WTC11 (cell line): ENCODE measurements at regions not wholly inside any gene's neighbourhood (a gene's known extent, or its start where the extent isn't known, plus 50 kb on each side); places are given as distances from the start of the nearest gene placed in this dataset.

Experiments
- ATAC-seq: fragments of 200-7000 bp; cut with Tn5 transposase; 2 replicates; pipeline ENCODE4 v1.10.0; 2021; ENCODE audit warnings: mild to moderate bottlenecking, moderate library complexity
- CTCF ChIA-PET: fragments of 300-600 bp; sonication (Branson Sonifier 250); formaldehyde crosslinking; loops from one replicate; lab custom pipeline; 2021; ENCODE audit warnings: antibody characterized with exemption; lab: Charles Lee
- POLR2A ChIA-PET: fragments of 350-600 bp; sonication (Branson Sonifier 250); formaldehyde crosslinking; loops from one replicate; lab custom pipeline; 2021; ENCODE audit warnings: antibody characterized with exemption; lab: Charles Lee
- DNase-seq: peaks from one replicate; pipeline ENCODE4 v3.0.0; 2021; ENCODE audit warnings: low spot score
- H3K27ac Mint-ChIP-seq: 2 replicates; pipeline ENCODE4 v1.8.0; 2021; ENCODE audit warnings: mixed read lengths
- H3K27me3 Mint-ChIP-seq: 2 replicates; pipeline ENCODE4 v1.8.0; 2021; ENCODE audit warnings: low read depth, mild to moderate bottlenecking, moderate library complexity, mixed read lengths
- H3K36me3 Mint-ChIP-seq: 2 replicates; pipeline ENCODE4 v1.8.0; 2021; ENCODE audit warnings: mixed read lengths
- H3K4me1 Mint-ChIP-seq: 2 replicates; pipeline ENCODE4 v1.8.0; 2022; ENCODE audit warnings: mixed read lengths
- H3K4me3 Mint-ChIP-seq: 2 replicates; pipeline ENCODE4 v1.8.0; 2021; ENCODE audit warnings: mild to moderate bottlenecking, moderate library complexity, mixed read lengths
- H3K9me3 Mint-ChIP-seq: 2 replicates; pipeline ENCODE4 v1.8.0; 2021; ENCODE audit warnings: mixed read lengths
- ATF3 ChIP-seq: sonication (generic); formaldehyde crosslinking; conservative IDR thresholded peaks from 2 replicates; pipeline ENCODE4 v1.8.1; 2022; ENCODE audit warnings: mild to moderate bottlenecking, missing genetic modification reagents
- EMX1 ChIP-seq: fragments of 250-450 bp; sonication (Bioruptor Pico); IDR thresholded peaks from 2 replicates; pipeline ENCODE4 v1.8.0; 2021; ENCODE audit warnings: mild to moderate bottlenecking
- FOXP4 ChIP-seq: sonication (generic); formaldehyde crosslinking; IDR thresholded peaks from 2 replicates; pipeline ENCODE4 v1.8.0; 2022; ENCODE audit warnings: mild to moderate bottlenecking, missing genetic modification reagents
- GRHL2 ChIP-seq: fragments of 250-450 bp; sonication (Bioruptor Pico); IDR thresholded peaks from 2 replicates; pipeline ENCODE4 v1.8.0; 2022; ENCODE audit warnings: mild to moderate bottlenecking, moderate library complexity; ENCODE audit not compliant: insufficient replicate concordance, severe bottlenecking
- IRF2 ChIP-seq: sonication (generic); formaldehyde crosslinking; IDR thresholded peaks from 2 replicates; pipeline ENCODE4 v1.8.0; 2022; ENCODE audit warnings: low read depth, missing genetic modification reagents, borderline replicate concordance
- JAZF1 ChIP-seq: fragments of 250-450 bp; sonication (Bioruptor Pico); IDR thresholded peaks from 2 replicates; pipeline ENCODE4 v1.9.0; 2021; ENCODE audit warnings: moderate library complexity, mild to moderate bottlenecking, inconsistent platforms
- KAT7 ChIP-seq: sonication (generic); formaldehyde crosslinking; IDR thresholded peaks from 2 replicates; pipeline ENCODE4 v1.8.1; 2023; ENCODE audit warnings: missing genetic modification reagents, mild to moderate bottlenecking, borderline replicate concordance
- NR1H2 ChIP-seq: sonication (generic); formaldehyde crosslinking; IDR thresholded peaks from 2 replicates; pipeline ENCODE4 v1.9.0; 2021; ENCODE audit warnings: mild to moderate bottlenecking, moderate library complexity, missing genetic modification reagents
- SMAD4 ChIP-seq: sonication (generic); formaldehyde crosslinking; IDR thresholded peaks from 2 replicates; pipeline ENCODE4 v1.8.0; 2022; ENCODE audit warnings: mild to moderate bottlenecking, missing genetic modification reagents
- SP1 ChIP-seq: sonication (generic); formaldehyde crosslinking; conservative IDR thresholded peaks from 2 replicates; pipeline ENCODE4 v1.8.1; 2022; ENCODE audit warnings: missing genetic modification reagents
- TEAD1 ChIP-seq: sonication (generic); formaldehyde crosslinking; IDR thresholded peaks from 2 replicates; pipeline ENCODE4 v1.8.0; 2022; ENCODE audit warnings: mild to moderate bottlenecking, missing genetic modification reagents
- TEAD4 ChIP-seq: sonication (generic); formaldehyde crosslinking; IDR thresholded peaks from 2 replicates; pipeline ENCODE4 v1.8.0; 2022; ENCODE audit warnings: mild to moderate bottlenecking, missing genetic modification reagents
- USF1 ChIP-seq: sonication (generic); formaldehyde crosslinking; IDR thresholded peaks from 2 replicates; pipeline ENCODE4 v1.8.0; 2022; ENCODE audit warnings: mild to moderate bottlenecking, missing genetic modification reagents
- ZMAT4 ChIP-seq: fragments of 250-450 bp; sonication (Bioruptor Pico); IDR thresholded peaks from 2 replicates; pipeline ENCODE4 v1.9.0; 2021; ENCODE audit warnings: mild to moderate bottlenecking
- ZNF121 ChIP-seq: sonication (generic); formaldehyde crosslinking; IDR thresholded peaks from 2 replicates; pipeline ENCODE4 v1.8.0; 2023; ENCODE audit warnings: missing genetic modification reagents
- ZNF671 ChIP-seq: fragments of 250-450 bp; sonication (Bioruptor Pico); IDR thresholded peaks from 2 replicates; pipeline ENCODE4 v1.8.0; 2021; ENCODE audit warnings: mild to moderate bottlenecking
- TF ChIP-seq, protein P1 (sequence below): sonication (generic); formaldehyde crosslinking; IDR thresholded peaks from 2 replicates; pipeline ENCODE4 v1.8.1; 2023; ENCODE audit warnings: mild to moderate bottlenecking, missing genetic modification reagents
- TF ChIP-seq, protein P2 (sequence below): sonication (generic); formaldehyde crosslinking; IDR thresholded peaks from 2 replicates; pipeline ENCODE4 v1.8.1; 2023; ENCODE audit warnings: mild to moderate bottlenecking, missing genetic modification reagents, moderate library complexity
- TF ChIP-seq, protein P3 (sequence below): sonication (generic); formaldehyde crosslinking; IDR thresholded peaks from 2 replicates; pipeline ENCODE4 v1.8.1; 2023; ENCODE audit warnings: mild to moderate bottlenecking, missing genetic modification reagents, borderline replicate concordance

DNA sequence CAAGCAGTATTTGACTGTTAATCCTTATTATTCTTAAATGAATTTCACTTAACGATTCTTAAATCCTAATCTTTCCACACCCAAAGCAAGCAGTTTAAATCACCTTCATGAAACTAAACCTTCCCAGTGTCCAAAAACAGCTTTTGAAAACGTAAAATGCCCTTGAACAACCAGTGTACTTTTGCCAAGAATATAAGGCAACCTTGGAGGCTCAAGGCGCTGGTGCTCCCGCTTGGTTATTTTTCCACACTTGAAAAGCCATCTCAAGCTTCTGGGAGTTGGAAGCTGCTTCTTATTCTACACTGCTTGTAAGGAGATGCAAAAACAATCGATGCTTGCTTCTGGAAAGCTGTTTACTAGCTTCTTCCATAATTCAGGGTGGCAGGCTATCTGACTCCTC, 625.7 kb downstream of the HTR1B start:
- ATAC-seq (no peak), DNase-seq (no peak)
- Mint-ChIP-seq H3K36me3 (no peaks in the 10 kb centered on the region), H3K4me3 (no peak overlapping the region), H3K27ac (no peak overlapping the region)
- POLR2A ChIA-PET, result no interaction called here
- TF ChIP-seq TEAD4 (CRISPR knock-in tag), result no peak
- TF ChIP-seq, all 79 proteins: peak for 0
- no peaks in the 10 kb centered on the region for H3K27me3 Mint-ChIP-seq
- peaks cover 12% of the 10 kb centered on the region for H3K4me1 Mint-ChIP-seq
- H3K9me3 Mint-ChIP-seq, result no peaks in the 10 kb centered on the region
- CTCF ChIA-PET, result interaction anchor here (0.7 to 1.5 kb wide), 2 partner anchors 24 to 376 kb away, joined by 3 to 5 read pairs; no protein-coding TSS in a partner anchor

GRCh38 chr6:76835695-76836094, 627.6 kb downstream of the HTR1B start:
- H3K4me3 Mint-ChIP-seq, result no peak overlapping the region
- DNase-seq (no peak), ATAC-seq (no peak)
- H3K27me3 Mint-ChIP-seq, result no peaks in the 10 kb centered on the region
- no peak overlapping the region for H3K27ac Mint-ChIP-seq
- no peaks in the 10 kb centered on the region for H3K36me3 Mint-ChIP-seq
- TF ChIP-seq, protein P1, sequence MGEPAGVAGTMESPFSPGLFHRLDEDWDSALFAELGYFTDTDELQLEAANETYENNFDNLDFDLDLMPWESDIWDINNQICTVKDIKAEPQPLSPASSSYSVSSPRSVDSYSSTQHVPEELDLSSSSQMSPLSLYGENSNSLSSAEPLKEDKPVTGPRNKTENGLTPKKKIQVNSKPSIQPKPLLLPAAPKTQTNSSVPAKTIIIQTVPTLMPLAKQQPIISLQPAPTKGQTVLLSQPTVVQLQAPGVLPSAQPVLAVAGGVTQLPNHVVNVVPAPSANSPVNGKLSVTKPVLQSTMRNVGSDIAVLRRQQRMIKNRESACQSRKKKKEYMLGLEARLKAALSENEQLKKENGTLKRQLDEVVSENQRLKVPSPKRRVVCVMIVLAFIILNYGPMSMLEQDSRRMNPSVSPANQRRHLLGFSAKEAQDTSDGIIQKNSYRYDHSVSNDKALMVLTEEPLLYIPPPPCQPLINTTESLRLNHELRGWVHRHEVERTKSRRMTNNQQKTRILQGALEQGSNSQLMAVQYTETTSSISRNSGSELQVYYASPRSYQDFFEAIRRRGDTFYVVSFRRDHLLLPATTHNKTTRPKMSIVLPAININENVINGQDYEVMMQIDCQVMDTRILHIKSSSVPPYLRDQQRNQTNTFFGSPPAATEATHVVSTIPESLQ, result no peak
- no peak for TF ChIP-seq IRF2 (CRISPR knock-in tag)
- TF ChIP-seq, protein P2, sequence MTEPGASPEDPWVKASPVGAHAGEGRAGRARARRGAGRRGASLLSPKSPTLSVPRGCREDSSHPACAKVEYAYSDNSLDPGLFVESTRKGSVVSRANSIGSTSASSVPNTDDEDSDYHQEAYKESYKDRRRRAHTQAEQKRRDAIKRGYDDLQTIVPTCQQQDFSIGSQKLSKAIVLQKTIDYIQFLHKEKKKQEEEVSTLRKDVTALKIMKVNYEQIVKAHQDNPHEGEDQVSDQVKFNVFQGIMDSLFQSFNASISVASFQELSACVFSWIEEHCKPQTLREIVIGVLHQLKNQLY, result no peak
- no peak for TF ChIP-seq EMX1 (CRISPR knock-in tag)
- no peak for TF ChIP-seq ATF3 (CRISPR knock-in tag)
- POLR2A ChIA-PET, result no interaction called here
- CTCF ChIA-PET, result no interaction called here
- H3K9me3 Mint-ChIP-seq, result no peaks in the 10 kb centered on the region
- peaks cover 9% of the 10 kb centered on the region for H3K4me1 Mint-ChIP-seq

DNA sequence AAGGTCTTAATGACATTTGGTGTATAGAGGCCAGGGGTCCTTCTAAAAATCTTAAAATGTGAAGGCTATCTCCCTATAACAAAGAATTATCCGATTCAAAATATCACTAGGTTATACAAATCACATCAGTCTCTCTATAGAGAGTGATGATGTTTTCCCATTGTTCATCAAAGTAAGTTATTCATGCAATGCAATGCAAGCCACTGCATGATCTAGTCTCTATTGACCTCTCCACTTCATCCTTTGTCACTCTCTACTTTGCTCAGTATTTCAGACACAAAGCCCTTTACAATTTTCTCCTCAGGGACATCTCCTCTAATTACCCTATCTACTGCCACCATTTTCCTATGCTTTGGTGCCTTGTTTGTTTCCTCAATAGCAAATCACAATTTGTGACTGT, 628.0 kb downstream of the HTR1B start:
- POLR2A ChIA-PET, result no interaction called here
- Mint-ChIP-seq H3K9me3 (no peaks in the 10 kb centered on the region), H3K27me3 (no peaks in the 10 kb centered on the region)

DNA sequence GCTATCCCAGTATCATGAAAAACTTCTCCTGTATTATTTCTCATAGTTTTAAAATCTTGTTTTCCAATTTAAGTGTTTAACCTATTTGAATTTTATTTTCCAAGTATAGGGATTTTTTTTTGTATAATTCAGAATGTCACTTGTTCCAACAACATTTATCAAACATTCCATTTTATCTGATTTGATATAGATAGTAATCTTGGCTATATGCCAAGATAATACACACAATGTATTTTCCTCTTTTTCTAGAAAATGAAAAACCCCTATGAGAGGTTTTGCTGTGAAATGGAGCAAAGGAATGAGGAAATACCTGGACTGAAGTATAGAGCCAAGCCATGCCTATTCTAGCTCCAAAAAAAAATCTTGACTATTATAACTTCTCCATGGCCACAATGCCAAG, 628.9 kb downstream of the HTR1B start:
- ChIA-PET POLR2A (no interaction called here), CTCF (no interaction called here)
- DNase-seq (no peak), ATAC-seq (no peak)
- no peak overlapping the region for H3K4me3 Mint-ChIP-seq
- H3K9me3 Mint-ChIP-seq, result peaks cover 2% of the 10 kb centered on the region
- no peaks in the 10 kb centered on the region for H3K36me3 Mint-ChIP-seq
- no peak overlapping the region for H3K27ac Mint-ChIP-seq
- H3K27me3 Mint-ChIP-seq, result no peaks in the 10 kb centered on the region
- peaks cover 9% of the 10 kb centered on the region for H3K4me1 Mint-ChIP-seq
- TF ChIP-seq SMAD4 (CRISPR knock-in tag) (no peak), ATF3 (CRISPR knock-in tag) (no peak), SP1 (CRISPR knock-in tag) (no peak), FOXP4 (CRISPR knock-in tag) (no peak), NR1H2 (CRISPR knock-in tag) (no peak), KAT7 (no peak), GRHL2 (CRISPR knock-in tag) (no peak), JAZF1 (no peak)
- TF ChIP-seq, protein P3, sequence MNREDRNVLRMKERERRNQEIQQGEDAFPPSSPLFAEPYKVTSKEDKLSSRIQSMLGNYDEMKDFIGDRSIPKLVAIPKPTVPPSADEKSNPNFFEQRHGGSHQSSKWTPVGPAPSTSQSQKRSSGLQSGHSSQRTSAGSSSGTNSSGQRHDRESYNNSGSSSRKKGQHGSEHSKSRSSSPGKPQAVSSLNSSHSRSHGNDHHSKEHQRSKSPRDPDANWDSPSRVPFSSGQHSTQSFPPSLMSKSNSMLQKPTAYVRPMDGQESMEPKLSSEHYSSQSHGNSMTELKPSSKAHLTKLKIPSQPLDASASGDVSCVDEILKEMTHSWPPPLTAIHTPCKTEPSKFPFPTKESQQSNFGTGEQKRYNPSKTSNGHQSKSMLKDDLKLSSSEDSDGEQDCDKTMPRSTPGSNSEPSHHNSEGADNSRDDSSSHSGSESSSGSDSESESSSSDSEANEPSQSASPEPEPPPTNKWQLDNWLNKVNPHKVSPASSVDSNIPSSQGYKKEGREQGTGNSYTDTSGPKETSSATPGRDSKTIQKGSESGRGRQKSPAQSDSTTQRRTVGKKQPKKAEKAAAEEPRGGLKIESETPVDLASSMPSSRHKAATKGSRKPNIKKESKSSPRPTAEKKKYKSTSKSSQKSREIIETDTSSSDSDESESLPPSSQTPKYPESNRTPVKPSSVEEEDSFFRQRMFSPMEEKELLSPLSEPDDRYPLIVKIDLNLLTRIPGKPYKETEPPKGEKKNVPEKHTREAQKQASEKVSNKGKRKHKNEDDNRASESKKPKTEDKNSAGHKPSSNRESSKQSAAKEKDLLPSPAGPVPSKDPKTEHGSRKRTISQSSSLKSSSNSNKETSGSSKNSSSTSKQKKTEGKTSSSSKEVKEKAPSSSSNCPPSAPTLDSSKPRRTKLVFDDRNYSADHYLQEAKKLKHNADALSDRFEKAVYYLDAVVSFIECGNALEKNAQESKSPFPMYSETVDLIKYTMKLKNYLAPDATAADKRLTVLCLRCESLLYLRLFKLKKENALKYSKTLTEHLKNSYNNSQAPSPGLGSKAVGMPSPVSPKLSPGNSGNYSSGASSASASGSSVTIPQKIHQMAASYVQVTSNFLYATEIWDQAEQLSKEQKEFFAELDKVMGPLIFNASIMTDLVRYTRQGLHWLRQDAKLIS (CRISPR knock-in tag), result no peak

More for the DNA sequence above, 628.0 kb downstream of the HTR1B start:
- no peaks in the 10 kb centered on the region for H3K36me3 Mint-ChIP-seq
- TF ChIP-seq USF1 (CRISPR knock-in tag) (no peak), ZNF121 (no peak), ZNF671 (CRISPR knock-in tag) (no peak), ZMAT4 (CRISPR knock-in tag) (no peak), TEAD1 (CRISPR knock-in tag) (no peak)
- no peak overlapping the region for H3K4me3 Mint-ChIP-seq
- DNase-seq (no peak), ATAC-seq (no peak)
- H3K27ac Mint-ChIP-seq, result no peak overlapping the region
- CTCF ChIA-PET, result no interaction called here
- H3K4me1 Mint-ChIP-seq, result peaks cover 9% of the 10 kb centered on the region
